Testis (tissue), 2 donors: ENCODE measurements at regions not wholly inside any gene's neighbourhood (a gene's known extent, or its start where the extent isn't known, plus 50 kb on each side); places are given as distances from the start of the nearest gene placed in this dataset.
A peak's percentile ranks its signal among the peaks of the same experiment; 100 is the strongest.

Experiments used
- DNase-seq: peaks from one replicate; pipeline ENCODE4 v3.0.0-alpha.2; 2019
- H3K27ac ChIP-seq, 2 donors: fragments of 200-600 bp; sonication (generic); one replicate each; pipeline ENCODE4 v1.5.1; 2019
- H3K27me3 ChIP-seq: fragments of 200-600 bp; sonication (generic); one replicate; pipeline ENCODE4 v1.5.1; 2019
- H3K36me3 ChIP-seq: fragments of 200-600 bp; sonication (generic); one replicate; pipeline ENCODE4 v1.5.1; 2017; ENCODE audit warnings: low read depth; ENCODE audit errors: missing control alignments
- H3K4me1 ChIP-seq: fragments of 200-600 bp; sonication (generic); one replicate; pipeline ENCODE4 v1.5.1; 2019
- H3K4me3 ChIP-seq, 2 donors: fragments of 200-600 bp; sonication (generic); one replicate each; pipeline ENCODE4 v1.5.1; 2017 to 2019
- H3K9me3 ChIP-seq: fragments of 200-600 bp; sonication (generic); one replicate; pipeline ENCODE4 v1.5.1; 2017
- POLR2A ChIP-seq: fragments of 450-650 bp; IDR thresholded peaks from one replicate; pipeline ENCODE4 v1.6.1; 2017; ENCODE audit warnings: antibody characterized with exemption, mild to moderate bottlenecking, moderate library complexity
- WGBS, 2 donors: methylation state at CpG; one replicate each; pipeline ENCODE4 v1.1.5; 2018; 5-methylcytosine and 5-hydroxymethylcytosine counted together
- intact Hi-C: fragments of 100-400 bp; cut with DNase I; formaldehyde crosslinking; loops from one replicate; pipeline ENCODE4 v1.15.1; 2023; ENCODE audit warnings: low total_unique reads
- TF ChIP-seq, protein P1 (sequence below), 3 experiments: fragments of 450-650 bp in 2 of 3; fragments of 200-600 bp in 1 of 3; sonication (generic) in 1 of 3; IDR thresholded peaks; one replicate each; pipeline ENCODE4 v1.5.1; 2016 to 2019; ENCODE audit warnings: antibody characterized with exemption in 3 of 3, mild to moderate bottlenecking in 2 of 3, moderate library complexity in 1 of 3

- no peak for DNase-seq
- Histone ChIP-seq H3K4me1 (peaks cover 21% of the 10 kb centered on the region), H3K36me3 (no peaks in the 10 kb centered on the region), H3K4me3 (no peak overlapping the region), H3K27me3 (no peaks in the 10 kb centered on the region), H3K9me3 (no peaks in the 10 kb centered on the region), H3K27ac (no peak overlapping the region)
- WGBS, 2 donors: 81 to 83% methylated on average over 3 of the region's 3 CpGs
- TF ChIP-seq POLR2A: no peak
- TF ChIP-seq, protein P1, sequence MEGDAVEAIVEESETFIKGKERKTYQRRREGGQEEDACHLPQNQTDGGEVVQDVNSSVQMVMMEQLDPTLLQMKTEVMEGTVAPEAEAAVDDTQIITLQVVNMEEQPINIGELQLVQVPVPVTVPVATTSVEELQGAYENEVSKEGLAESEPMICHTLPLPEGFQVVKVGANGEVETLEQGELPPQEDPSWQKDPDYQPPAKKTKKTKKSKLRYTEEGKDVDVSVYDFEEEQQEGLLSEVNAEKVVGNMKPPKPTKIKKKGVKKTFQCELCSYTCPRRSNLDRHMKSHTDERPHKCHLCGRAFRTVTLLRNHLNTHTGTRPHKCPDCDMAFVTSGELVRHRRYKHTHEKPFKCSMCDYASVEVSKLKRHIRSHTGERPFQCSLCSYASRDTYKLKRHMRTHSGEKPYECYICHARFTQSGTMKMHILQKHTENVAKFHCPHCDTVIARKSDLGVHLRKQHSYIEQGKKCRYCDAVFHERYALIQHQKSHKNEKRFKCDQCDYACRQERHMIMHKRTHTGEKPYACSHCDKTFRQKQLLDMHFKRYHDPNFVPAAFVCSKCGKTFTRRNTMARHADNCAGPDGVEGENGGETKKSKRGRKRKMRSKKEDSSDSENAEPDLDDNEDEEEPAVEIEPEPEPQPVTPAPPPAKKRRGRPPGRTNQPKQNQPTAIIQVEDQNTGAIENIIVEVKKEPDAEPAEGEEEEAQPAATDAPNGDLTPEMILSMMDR (IDR thresholded peaks at IDR 0.05): no peak
- intact Hi-C loops: no loop called here
These were observed 101.9 kb upstream of the RNU6-1 start for GRCh38 chr15:67941648-67942310.

DNA sequence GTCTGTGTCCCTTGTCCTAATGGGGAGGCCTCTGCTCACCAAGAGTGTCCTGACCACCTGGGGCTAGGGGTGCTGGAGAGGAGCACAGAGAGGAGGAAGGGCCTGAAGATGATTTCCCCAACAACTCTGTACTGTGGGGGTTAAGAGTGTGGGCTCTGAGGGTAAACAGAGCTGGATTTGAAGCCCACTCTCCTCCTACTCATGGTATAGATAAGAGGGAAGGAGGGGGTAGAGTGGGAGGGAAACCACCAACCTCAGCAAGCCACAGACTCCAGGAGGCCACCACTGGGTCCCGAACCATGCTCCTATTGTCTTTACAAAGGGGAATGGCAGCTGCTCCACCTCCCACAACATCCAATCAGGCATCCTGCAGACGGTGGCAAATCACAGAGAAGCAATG, 103.6 kb upstream of the RNU6-1 start:
- no peaks in the 10 kb centered on the region for H3K9me3 ChIP-seq
- no peaks in the 10 kb centered on the region for H3K36me3 ChIP-seq
- H3K27me3 ChIP-seq: no peaks in the 10 kb centered on the region
- DNase-seq: no peak
- intact Hi-C loops: no loop called here
- 25 to 37% methylated on average over 2 of the region's 2 CpGs for WGBS, 2 donors
- H3K4me1 ChIP-seq: peaks cover 21% of the 10 kb centered on the region
- no peak for TF ChIP-seq POLR2A
- TF ChIP-seq, protein P1 (IDR thresholded peaks at IDR 0.05): no peak
- H3K4me3 ChIP-seq: no peak overlapping the region
- H3K27ac ChIP-seq: peak overlapping the region; percentile 55 to 89

DNA sequence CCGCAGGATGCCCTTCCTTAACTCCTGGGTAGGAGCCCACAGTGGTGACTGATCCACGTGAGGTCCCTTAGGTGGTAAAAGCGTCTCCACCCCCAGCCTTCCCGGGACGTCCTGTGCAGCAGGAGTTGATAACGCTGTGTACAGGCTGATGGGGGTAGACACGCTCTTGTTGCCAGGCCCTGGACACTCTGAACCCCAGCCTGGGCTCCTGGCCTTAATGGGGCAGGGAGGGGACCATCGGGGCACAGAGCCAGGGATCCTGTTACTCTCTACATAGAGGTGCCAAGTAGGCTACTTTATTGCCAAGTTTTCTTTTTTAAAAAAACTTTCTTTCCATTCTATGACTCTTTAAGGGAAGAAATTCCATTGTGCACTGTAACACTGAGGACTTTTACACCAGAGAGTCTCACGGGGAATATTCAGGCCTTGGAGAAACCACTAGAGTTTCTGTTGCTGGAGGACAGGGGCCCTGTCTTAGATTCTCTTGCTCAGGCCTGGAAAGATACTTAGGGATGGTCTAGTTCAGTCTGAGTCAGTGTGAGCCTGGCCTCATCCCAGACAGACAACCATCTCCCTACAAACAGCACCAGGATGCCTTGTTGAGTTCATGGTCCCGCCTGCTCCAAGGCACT, 104.3 kb upstream of the RNU6-1 start:
- intact Hi-C loops: no loop called here
- peak; percentile 77 for DNase-seq
- no peak overlapping the region for H3K4me3 ChIP-seq
- H3K9me3 ChIP-seq: no peaks in the 10 kb centered on the region
- WGBS, 2 donors: 25 to 57% methylated on average over 9 to 10 of the region's 10 CpGs
- H3K27me3 ChIP-seq: no peaks in the 10 kb centered on the region
- peaks cover 21% of the 10 kb centered on the region for H3K4me1 ChIP-seq
- no peak for TF ChIP-seq POLR2A
- TF ChIP-seq, protein P1 (IDR thresholded peaks at IDR 0.05): no peak
- H3K27ac ChIP-seq: peak overlapping the region; percentile 55 to 89
- no peaks in the 10 kb centered on the region for H3K36me3 ChIP-seq

GRCh38 chr15:67945131-67945530, 105.3 kb upstream of the RNU6-1 start:
- peak overlapping the region in 1 of 2 donors; percentile 89 for H3K27ac ChIP-seq
- TF ChIP-seq, protein P1 (IDR thresholded peaks at IDR 0.05): no peak
- TF ChIP-seq POLR2A: no peak
- intact Hi-C loops: no loop called here
- no peaks in the 10 kb centered on the region for H3K36me3 ChIP-seq
- H3K4me3 ChIP-seq: no peak overlapping the region
- H3K27me3 ChIP-seq: no peaks in the 10 kb centered on the region
- H3K4me1 ChIP-seq: peaks cover 21% of the 10 kb centered on the region
- DNase-seq: no peak
- WGBS, 2 donors: 30 to 58% methylated on average over 2 of the region's 2 CpGs
- H3K9me3 ChIP-seq: no peaks in the 10 kb centered on the region
